SU-DHL-6 (cell line): ENCODE measurements at regions not wholly inside any gene's neighbourhood (a gene's known extent, or its start where the extent isn't known, plus 50 kb on each side); places are given as distances from the start of the nearest gene placed in this dataset.
"Not testable (repeated sequence)": the region's sequence is repeated elsewhere in the genome, so short reads cannot be mapped to it uniquely, and the experiment has no call there.

ENCODE experiments used
- H2AFZ ChIP-seq: fragments of 200-600 bp; sonication (generic); 2 replicates; pipeline ENCODE4 v1.6.1; 2014; ENCODE audit warnings: low read depth, mild to moderate bottlenecking, moderate library complexity, mixed read lengths, antibody characterized with exemption, low read length; ENCODE audit not compliant: severe bottlenecking
- H3F3A ChIP-seq: fragments of 200-600 bp; shearing (Covaris generic); 2 replicates; pipeline ENCODE4 v1.6.0; 2016; ENCODE audit warnings: antibody characterized with exemption, mild to moderate bottlenecking; ENCODE audit not compliant: insufficient read depth
- H3K27ac ChIP-seq: fragments of 200-600 bp; sonication (generic); 2 replicates; pipeline ENCODE4 v1.5.1; 2016; ENCODE audit warnings: low read depth, mild to moderate bottlenecking, low read length, moderate library complexity, mixed read lengths
- H3K27me3 ChIP-seq: fragments of 200-600 bp; sonication (generic), shearing (Covaris generic); 2 replicates; pipeline ENCODE4 v1.6.0; 2014; ENCODE audit warnings: mild to moderate bottlenecking, low read length
- H3K36me3 ChIP-seq: fragments of 200-600 bp; sonication (generic); 2 replicates; pipeline ENCODE4 v1.6.1; 2014; ENCODE audit warnings: mild to moderate bottlenecking, low read length, mixed read lengths
- H3K4me2 ChIP-seq: fragments of 300-600, 200-600 bp; shearing (Covaris generic), sonication (generic); 2 replicates; pipeline ENCODE4 v1.6.0; 2014; ENCODE audit warnings: low read length, low read depth, mild to moderate bottlenecking; ENCODE audit not compliant: poor library complexity, severe bottlenecking
- H3K4me3 ChIP-seq: fragments of 200-600 bp; sonication (generic); 2 replicates; pipeline ENCODE4 v1.5.1; 2014; ENCODE audit warnings: antibody characterized with exemption, low read length, mild to moderate bottlenecking, mixed read lengths; ENCODE audit not compliant: insufficient read depth, poor library complexity, severe bottlenecking
- H3K79me2 ChIP-seq: fragments of 200-600 bp; sonication (generic); 2 replicates; pipeline ENCODE4 v1.6.1; 2014; ENCODE audit warnings: mild to moderate bottlenecking, low read length, moderate library complexity; ENCODE audit not compliant: insufficient read depth
- H3K9ac ChIP-seq: fragments of 200-600 bp; sonication (generic); 2 replicates; pipeline ENCODE4 v1.7.0; 2014; ENCODE audit warnings: mild to moderate bottlenecking, low read length
- H3K9me2 ChIP-seq: fragments of 200-600 bp; sonication (generic); replicated peaks from 2 replicates; pipeline ENCODE4 v1.6.1; 2014; ENCODE audit warnings: low read length; ENCODE audit not compliant: insufficient read depth
- H3K9me3 ChIP-seq: fragments of 200-600 bp; sonication (generic); 2 replicates; pipeline ENCODE4 v1.6.1; 2014; ENCODE audit warnings: low read length, mixed read lengths; ENCODE audit not compliant: insufficient read depth
- H4K20me1 ChIP-seq: fragments of 200-600 bp; sonication (generic); 2 replicates; pipeline ENCODE4 v1.6.1; 2014; ENCODE audit warnings: low read depth, mild to moderate bottlenecking, antibody characterized with exemption, low read length, moderate library complexity, mixed read lengths
- CTCF ChIP-seq: fragments of 200-600 bp; sonication (generic); IDR thresholded peaks from one replicate; pipeline ENCODE4 v1.5.1; 2017; ENCODE audit warnings: antibody characterized with exemption, mild to moderate bottlenecking, low read length, moderate library complexity; ENCODE audit not compliant: insufficient read depth, poor library complexity, severe bottlenecking
- EZH2phosphoT487 ChIP-seq: fragments of 200-600 bp; sonication (generic), shearing (Covaris generic); conservative IDR thresholded peaks from 2 replicates; pipeline ENCODE4 v1.6.1; 2018; ENCODE audit warnings: mild to moderate bottlenecking, antibody characterized with exemption, low read length, moderate library complexity, mixed read lengths

GRCh38 chr21:19490481-19490880, 1086.9 kb upstream of the TMPRSS15 start:
- Histone ChIP-seq H2AFZ (peak overlapping the region; percentile 20), H3K4me3 (no peak overlapping the region), H3K9me2 (no peaks in the 10 kb centered on the region), H4K20me1 (no peaks in the 10 kb centered on the region), H3K27ac (no peak overlapping the region), H3K9me3 (no peaks in the 10 kb centered on the region), H3K9ac (no peak overlapping the region), H3K36me3 (no peaks in the 10 kb centered on the region), H3F3A (no peaks in the 10 kb centered on the region), H3K27me3 (no peaks in the 10 kb centered on the region), H3K4me2 (no peak overlapping the region), H3K79me2 (no peaks in the 10 kb centered on the region)
- TF ChIP-seq EZH2phosphoT487 = no peak

GRCh38 chr21:19493437-19494241, 1090.1 kb upstream of the TMPRSS15 start:
- H3K27me3 ChIP-seq, H3K4me3 ChIP-seq, H3K9me2 ChIP-seq, H3K79me2 ChIP-seq, H3F3A ChIP-seq, H4K20me1 ChIP-seq, H3K36me3 ChIP-seq, H3K9me3 ChIP-seq, H3K9ac ChIP-seq, H2AFZ ChIP-seq, H3K27ac ChIP-seq, H3K4me2 ChIP-seq: not testable (repeated sequence)

GRCh38 chr21:19501115-19501514, 1097.5 kb upstream of the TMPRSS15 start:
- H3K79me2 ChIP-seq = no peaks in the 10 kb centered on the region

GRCh38 chr21:19507682-19508260, 1104.2 kb upstream of the TMPRSS15 start:
- H3K4me3 ChIP-seq = no peak overlapping the region
- no peak for TF ChIP-seq EZH2phosphoT487
- TF ChIP-seq CTCF = peak; percentile 41
- no peaks in the 10 kb centered on the region for H3F3A ChIP-seq
- no peaks in the 10 kb centered on the region for H4K20me1 ChIP-seq
- no peaks in the 10 kb centered on the region for H3K79me2 ChIP-seq
- H3K9me3 ChIP-seq = no peaks in the 10 kb centered on the region
- H3K9me2 ChIP-seq = no peaks in the 10 kb centered on the region
- H3K9ac ChIP-seq = no peak overlapping the region
- no peak overlapping the region for H3K4me2 ChIP-seq
- H3K36me3 ChIP-seq = no peaks in the 10 kb centered on the region
- H3K27me3 ChIP-seq = no peaks in the 10 kb centered on the region
- H2AFZ ChIP-seq = peak overlapping the region; percentile 81
- H3K27ac ChIP-seq = no peak overlapping the region

More at GRCh38 chr21:19501115-19501514, 1097.5 kb upstream of the TMPRSS15 start:
- no peaks in the 10 kb centered on the region for H3K36me3 ChIP-seq
- H3K27me3 ChIP-seq = no peaks in the 10 kb centered on the region
- H3K9me3 ChIP-seq = no peaks in the 10 kb centered on the region
- TF ChIP-seq CTCF = no peak
- TF ChIP-seq EZH2phosphoT487 = no peak
- no peak overlapping the region for H3K4me2 ChIP-seq
- no peaks in the 10 kb centered on the region for H3K9me2 ChIP-seq
- no peak overlapping the region for H3K9ac ChIP-seq
- no peak overlapping the region for H3K27ac ChIP-seq
- H4K20me1 ChIP-seq = no peaks in the 10 kb centered on the region
- peak overlapping the region; percentile 12 for H2AFZ ChIP-seq
- H3K4me3 ChIP-seq = no peak overlapping the region
- H3F3A ChIP-seq = no peaks in the 10 kb centered on the region
